ENCODE measurements at regions not wholly inside any gene's neighbourhood (a gene's known extent, or its start where the extent isn't known, plus 50 kb on each side); places are given as distances from the start of the nearest gene placed in this dataset.

- Histone ChIP-seq H3K4me1 (ENCODE audit: control insufficient read depth, insufficient read depth, low read length) (no peaks in the 10 kb centered on the region), H2AFZ (ENCODE audit: control insufficient read depth, low read depth, low read length) (no peak overlapping the region), H3K4me2 (ENCODE audit: control insufficient read depth, insufficient read depth) (no peak overlapping the region), H3K9ac (ENCODE audit: control insufficient read depth, insufficient read depth, low read length) (no peak overlapping the region), H3K9me3 (replicated peaks; ENCODE audit: control insufficient read depth, insufficient read depth, low read length) (no peaks in the 10 kb centered on the region), H3K4me3 (no peak overlapping the region), H3K27me3 (replicated peaks in 1 of 2; ENCODE audit: control insufficient read depth in 2 of 2, insufficient read depth in 2 of 2, low read length in 1 of 2) (no peaks in the 10 kb centered on the region; a peak in 1 of 4 replicates), H3K36me3 (ENCODE audit: control insufficient read depth in 2 of 2, insufficient read depth in 2 of 2, low read length in 1 of 2) (no peaks in the 10 kb centered on the region), H4K20me1 (ENCODE audit: control insufficient read depth, insufficient read depth) (no peaks in the 10 kb centered on the region), H3K27ac (ENCODE audit: control insufficient read depth, insufficient read depth) (no peak overlapping the region), H3K79me2 (ENCODE audit: control insufficient read depth, insufficient read depth, low read length) (no peaks in the 10 kb centered on the region)
- intact Hi-C loops (cut with micrococcal nuclease; ENCODE audit: unreplicated experiment): no loop called here
- ATAC-seq (no peak), DNase-seq (ENCODE audit: low read depth, low spot score) (no peak), FAIRE-seq (no peak)
- ChIA-PET POLR2A (interaction anchor here (1.0 kb wide), 1 partner anchor 11 kb away, joined by 3 read pairs; no protein-coding TSS in a partner anchor), CTCF (interaction anchor here (1.0 to 1.6 kb wide), 3 partner anchors 29 to 54 kb away, joined by 3 read pairs; no protein-coding TSS in a partner anchor), RAD21 (ENCODE audit: unreplicated experiment) (interaction anchor here (1.1 to 1.3 kb wide), 2 partner anchors 40 to 54 kb away, joined by 3 to 5 read pairs; no protein-coding TSS in a partner anchor), SMC1A (ENCODE audit: uncharacterized antibody, unreplicated experiment) (interaction anchor here (0.7 to 1.9 kb wide), 5 partner anchors 12 to 179 kb away, joined by 3 to 4 read pairs (median 3); no protein-coding TSS in a partner anchor)
- WGBS (ENCODE audit: insufficient coverage, insufficient replicate concordance, low lambda C conversion rate, missing lambda C conversion rate): 16% methylated on average over 2 of the region's 2 CpGs
- BruUV-seq (replicated peaks): no TSS peak
- in situ Hi-C loops (cut with MboI): no loop called here
- TF ChIP-seq ZBTB11 (CRISPR knock-in tag; IDR thresholded peaks at IDR 0.05) (no peak), BCL11A (IDR thresholded peaks at IDR 0.05; ENCODE audit: low read depth, low read length) (no peak), NR2C2 (IDR thresholded peaks at IDR 0.05; ENCODE audit: borderline replicate concordance, control insufficient read depth, insufficient read length, low read depth) (no peak), MLLT1 (IDR thresholded peaks at IDR 0.05) (no peak), RELB (IDR thresholded peaks at IDR 0.05; ENCODE audit: low read depth) (no peak), CREM (IDR thresholded peaks at IDR 0.05; ENCODE audit: low read depth) (no peak), ESRRA (IDR thresholded peaks at IDR 0.05; ENCODE audit: low read length) (no peak), ATF2 (IDR thresholded peaks at IDR 0.05; ENCODE audit: low read length) (no peak), SMAD5 (IDR thresholded peaks at IDR 0.05; ENCODE audit: low read depth) (no peak), PRDM15 (CRISPR knock-in tag; IDR thresholded peaks at IDR 0.05) (no peak), CHD2 (IDR thresholded peaks at IDR 0.05; ENCODE audit: borderline replicate concordance, low read depth, low read length) (no peak), RAD51 (IDR thresholded peaks at IDR 0.05) (no peak)
These were observed 115.8 kb downstream of the TBX19 start for GRCh38 chr1:168396508-168396907.

All from GM12878 (cell line).